PFSK-1 (cell line): ENCODE measurements at regions not wholly inside any gene's neighbourhood (a gene's known extent, or its start where the extent isn't known, plus 50 kb on each side); places are given as distances from the start of the nearest gene placed in this dataset.

ENCODE experiments used
- POLR2AphosphoS5 ChIP-seq: IDR thresholded peaks from 2 replicates; pipeline ENCODE4 v1.6.1; 2012; ENCODE audit warnings: low read depth, mild to moderate bottlenecking, control low read depth, low read length, moderate library complexity
- SIN3A ChIP-seq: IDR thresholded peaks from 2 replicates; pipeline ENCODE4 v1.6.1; 2012; ENCODE audit warnings: mild to moderate bottlenecking, low read length, moderate library complexity, borderline replicate concordance; ENCODE audit not compliant: insufficient read depth
- TAF1 ChIP-seq: IDR thresholded peaks from 2 replicates; pipeline ENCODE4 v1.6.1; 2012; ENCODE audit warnings: low read length, control low read depth, borderline replicate concordance; ENCODE audit not compliant: insufficient read depth
- TF ChIP-seq, protein P1 (sequence below), 2 experiments: IDR thresholded peaks; 2 replicates each; pipeline versions ENCODE4 v1.6.1 to v1.8.0; 2011 to 2012; ENCODE audit warnings: low read depth in 2 of 2, low read length in 2 of 2, control low read depth in 1 of 2, inconsistent platforms in 1 of 2, mild to moderate bottlenecking in 1 of 2, moderate library complexity in 1 of 2; ENCODE audit not compliant: insufficient read depth in 1 of 2

DNA sequence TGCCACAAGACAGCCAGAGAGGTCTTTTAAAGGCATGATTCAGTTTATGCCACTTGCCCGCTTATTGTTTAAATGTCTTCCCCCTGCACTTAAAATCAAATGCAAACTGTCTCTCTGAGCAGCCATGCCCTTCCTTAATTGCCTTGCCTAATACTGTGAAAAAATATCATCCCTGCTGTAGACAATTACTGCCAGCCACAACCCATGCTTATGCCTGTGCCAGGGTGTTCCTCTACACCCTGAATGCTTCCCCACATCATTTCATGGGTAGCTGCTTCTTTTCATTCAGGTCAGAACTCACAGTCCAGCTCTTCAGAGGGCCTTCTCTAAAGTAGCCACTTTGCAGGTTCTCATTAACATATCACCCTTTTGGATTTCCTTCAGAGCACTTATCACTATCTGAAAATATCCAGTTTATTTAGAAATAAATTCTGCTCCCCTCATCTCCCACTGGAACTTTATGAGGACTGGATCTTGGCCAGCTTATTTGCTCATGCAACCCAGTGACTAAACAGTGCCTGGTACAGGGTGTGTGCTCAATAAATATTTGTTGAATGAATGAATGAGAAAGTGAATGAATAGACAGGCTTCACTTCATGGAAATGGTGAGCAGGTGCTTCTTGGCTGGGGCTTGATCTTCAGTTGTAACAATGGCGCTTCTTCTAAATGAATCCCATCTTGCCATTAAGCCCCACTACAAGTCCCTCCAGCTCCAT, 162.4 kb upstream of the MDFIC start:
- TF ChIP-seq POLR2AphosphoS5, result no peak
- TF ChIP-seq, protein P1, sequence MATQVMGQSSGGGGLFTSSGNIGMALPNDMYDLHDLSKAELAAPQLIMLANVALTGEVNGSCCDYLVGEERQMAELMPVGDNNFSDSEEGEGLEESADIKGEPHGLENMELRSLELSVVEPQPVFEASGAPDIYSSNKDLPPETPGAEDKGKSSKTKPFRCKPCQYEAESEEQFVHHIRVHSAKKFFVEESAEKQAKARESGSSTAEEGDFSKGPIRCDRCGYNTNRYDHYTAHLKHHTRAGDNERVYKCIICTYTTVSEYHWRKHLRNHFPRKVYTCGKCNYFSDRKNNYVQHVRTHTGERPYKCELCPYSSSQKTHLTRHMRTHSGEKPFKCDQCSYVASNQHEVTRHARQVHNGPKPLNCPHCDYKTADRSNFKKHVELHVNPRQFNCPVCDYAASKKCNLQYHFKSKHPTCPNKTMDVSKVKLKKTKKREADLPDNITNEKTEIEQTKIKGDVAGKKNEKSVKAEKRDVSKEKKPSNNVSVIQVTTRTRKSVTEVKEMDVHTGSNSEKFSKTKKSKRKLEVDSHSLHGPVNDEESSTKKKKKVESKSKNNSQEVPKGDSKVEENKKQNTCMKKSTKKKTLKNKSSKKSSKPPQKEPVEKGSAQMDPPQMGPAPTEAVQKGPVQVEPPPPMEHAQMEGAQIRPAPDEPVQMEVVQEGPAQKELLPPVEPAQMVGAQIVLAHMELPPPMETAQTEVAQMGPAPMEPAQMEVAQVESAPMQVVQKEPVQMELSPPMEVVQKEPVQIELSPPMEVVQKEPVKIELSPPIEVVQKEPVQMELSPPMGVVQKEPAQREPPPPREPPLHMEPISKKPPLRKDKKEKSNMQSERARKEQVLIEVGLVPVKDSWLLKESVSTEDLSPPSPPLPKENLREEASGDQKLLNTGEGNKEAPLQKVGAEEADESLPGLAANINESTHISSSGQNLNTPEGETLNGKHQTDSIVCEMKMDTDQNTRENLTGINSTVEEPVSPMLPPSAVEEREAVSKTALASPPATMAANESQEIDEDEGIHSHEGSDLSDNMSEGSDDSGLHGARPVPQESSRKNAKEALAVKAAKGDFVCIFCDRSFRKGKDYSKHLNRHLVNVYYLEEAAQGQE (IDR thresholded peaks at IDR 0.05; ENCODE audit: insufficient read depth in 1 of 2, low read depth in 2 of 2, low read length in 2 of 2), result no peak
- TF ChIP-seq SIN3A, result no peak
- no peak for TF ChIP-seq TAF1
